ENCODE measurements at regions not wholly inside any gene's neighbourhood (a gene's known extent, or its start where the extent isn't known, plus 50 kb on each side); places are given as distances from the start of the nearest gene placed in this dataset.

GRCh38 chr2:150154308-150154797 lies 333.1 kb downstream of the RND3 start:
- H3K79me2 ChIP-seq (ENCODE audit: insufficient read depth, low read length) = no peaks in the 10 kb centered on the region
- ChIA-PET RAD21 (ENCODE audit: low non-redundant PET in 1 of 2, low total read pairs in 2 of 2, uncharacterized antibody in 2 of 2, unreplicated experiment in 2 of 2) (no interaction called here), CTCF (no interaction called here), POLR2A (no interaction called here)
- no peaks in the 10 kb centered on the region for H3K36me3 ChIP-seq (ENCODE audit: control insufficient read depth in 1 of 2, insufficient read depth in 2 of 2, low read length in 2 of 2)
- H3K4me3 ChIP-seq (replicated peaks in 1 of 2; ENCODE audit: low read depth in 1 of 2, low read length in 2 of 2) = no peak overlapping the region
- intact Hi-C loops (cut with micrococcal nuclease) = no loop called here
- no peaks in the 10 kb centered on the region for H3K9me3 ChIP-seq (ENCODE audit: control insufficient read depth in 1 of 2, insufficient read depth in 1 of 2, low read depth in 1 of 2, low read length in 2 of 2)
- H3K27ac ChIP-seq (ENCODE audit: low read depth, low read length) = no peak overlapping the region
- no TSS peak for BruUV-seq (replicated peaks)
- no peaks in the 10 kb centered on the region for H3K27me3 ChIP-seq (ENCODE audit: insufficient read depth, low read length)
- H3K4me2 ChIP-seq (ENCODE audit: low read length) = no peak overlapping the region
- H3K4me1 ChIP-seq (ENCODE audit: control insufficient read depth in 1 of 2, insufficient read depth in 2 of 2, low read length in 2 of 2) = no peaks in the 10 kb centered on the region
- H3K9me2 ChIP-seq (ENCODE audit: insufficient read depth) = no peaks in the 10 kb centered on the region
- no peak for ATAC-seq
- H4K20me1 ChIP-seq (ENCODE audit: insufficient read depth) = no peaks in the 10 kb centered on the region
- DNase-seq (ENCODE audit: low read depth, low spot score) = no peak
- H3K9ac ChIP-seq (ENCODE audit: low read length) = no peak overlapping the region
- H2AFZ ChIP-seq (ENCODE audit: low read depth, low read length, poor library complexity, severe bottlenecking) = no peak overlapping the region
- TF ChIP-seq ELF1 (IDR thresholded peaks at IDR 0.05; ENCODE audit: borderline replicate concordance, low read depth) = no peak
- no peak for TF ChIP-seq CBX3 (IDR thresholded peaks at IDR 0.05; ENCODE audit: low read depth)
- TF ChIP-seq EZH2phosphoT487 (IDR thresholded peaks at IDR 0.05; ENCODE audit: borderline replicate concordance) = no peak
- no peak for TF ChIP-seq CEBPB (IDR thresholded peaks at IDR 0.05; ENCODE audit: low read depth)
- no peak for TF ChIP-seq REST (IDR thresholded peaks at IDR 0.05; ENCODE audit: low read depth)
- no peak for TF ChIP-seq ZFX (IDR thresholded peaks at IDR 0.05)
- TF ChIP-seq SRF (IDR thresholded peaks at IDR 0.05; ENCODE audit: low read depth) = no peak
- no peak for TF ChIP-seq TCF7L2 (IDR thresholded peaks at IDR 0.05; ENCODE audit: borderline replicate concordance, extremely low read depth, insufficient read depth, insufficient read length)
- TF ChIP-seq SP1 (IDR thresholded peaks at IDR 0.05; ENCODE audit: low read depth) = no peak
